Activated CD4-positive, alpha-beta memory T cell treated with anti-CD3 and anti-CD28 coated beads, Interleukin-2, amount 10 ng/mL, durations not matched to agents 7 days and 5 days (primary cell): ENCODE measurements at regions not wholly inside any gene's neighbourhood (a gene's known extent, or its start where the extent isn't known, plus 50 kb on each side); places are given as distances from the start of the nearest gene placed in this dataset.
"Not testable (repeated sequence)": the region's sequence is repeated elsewhere in the genome, so short reads cannot be mapped to it uniquely, and the experiment has no call there.

Experiments
- CTCF ChIA-PET: fragments of 350-600 bp; sonication (Branson Sonifier 250); formaldehyde crosslinking; loops from one replicate; lab custom pipeline; 2021; ENCODE audit warnings: antibody characterized with exemption, inconsistent platforms; lab: Charles Lee
- POLR2A ChIA-PET: fragments of 350-600 bp; sonication (Branson Sonifier 250); formaldehyde crosslinking; loops from one replicate; lab custom pipeline; 2021; ENCODE audit warnings: antibody characterized with exemption; lab: Charles Lee
- DNase-seq: peaks from one replicate; pipeline ENCODE4 v3.0.0-alpha.2; 2020
- H3K27ac Mint-ChIP-seq: one replicate; pipeline ENCODE4 v1.8.0; 2021; ENCODE audit warnings: mild to moderate bottlenecking, mixed read lengths
- H3K27me3 Mint-ChIP-seq: one replicate; pipeline ENCODE4 v1.8.0; 2021; ENCODE audit warnings: mixed read lengths
- H3K36me3 Mint-ChIP-seq: one replicate; pipeline ENCODE4 v1.8.0; 2021; ENCODE audit warnings: low read depth, mixed read lengths
- H3K4me1 Mint-ChIP-seq: one replicate; pipeline ENCODE4 v1.8.0; 2021; ENCODE audit warnings: mixed read lengths
- H3K4me3 Mint-ChIP-seq: one replicate; pipeline ENCODE4 v1.8.0; 2021; ENCODE audit warnings: mild to moderate bottlenecking, mixed read lengths
- H3K9me3 Mint-ChIP-seq: one replicate; pipeline ENCODE4 v1.8.0; 2021; ENCODE audit warnings: mixed read lengths

DNA sequence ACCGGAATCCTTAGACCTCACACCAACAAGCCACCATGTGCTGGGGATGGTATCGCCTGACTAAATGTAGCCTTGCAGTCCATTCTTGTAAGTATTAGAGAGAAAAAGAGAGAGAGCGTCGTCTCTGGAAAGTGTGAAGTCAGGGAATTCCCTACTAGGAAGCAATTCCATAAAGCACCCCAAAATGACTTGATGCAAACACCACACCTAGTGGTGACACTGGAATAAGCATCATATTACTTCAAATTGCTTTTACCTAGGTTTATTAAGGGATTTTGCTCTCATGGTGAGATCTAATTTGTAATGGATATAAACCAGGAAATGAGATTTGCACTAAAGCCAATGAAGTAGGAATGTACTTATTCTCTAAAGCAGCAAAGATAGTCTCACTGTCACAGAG lies 111.4 kb upstream of the METTL9 start:
- H3K27ac Mint-ChIP-seq, result not testable (repeated sequence)

DNA sequence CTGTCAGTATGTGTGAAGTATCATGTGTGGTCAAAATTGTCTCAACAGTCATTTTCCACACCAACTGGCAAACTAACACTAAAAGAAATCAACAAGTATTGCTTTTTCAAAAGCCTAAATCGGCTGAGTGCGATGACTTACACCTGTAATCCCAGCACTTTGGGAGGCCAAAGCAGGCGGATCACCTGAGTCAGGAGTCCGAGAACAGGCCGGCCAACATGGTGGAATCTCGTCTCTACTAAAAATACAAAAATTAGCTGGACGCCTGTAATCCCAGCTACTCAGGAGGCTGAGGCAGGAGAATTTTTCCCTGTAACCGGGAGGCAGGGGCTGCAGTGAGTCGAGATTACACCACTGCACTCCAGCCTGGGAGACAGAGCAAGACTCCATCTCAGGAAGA lies 100.3 kb upstream of the METTL9 start:
- H3K4me3 Mint-ChIP-seq, H3K36me3 Mint-ChIP-seq, H3K4me1 Mint-ChIP-seq, POLR2A ChIA-PET, CTCF ChIA-PET, H3K27ac Mint-ChIP-seq, H3K9me3 Mint-ChIP-seq, DNase-seq, H3K27me3 Mint-ChIP-seq: not testable (repeated sequence)

More for the DNA sequence above, 111.4 kb upstream of the METTL9 start:
- H3K4me3 Mint-ChIP-seq, H3K9me3 Mint-ChIP-seq, H3K36me3 Mint-ChIP-seq, H3K4me1 Mint-ChIP-seq, H3K27me3 Mint-ChIP-seq, CTCF ChIA-PET, POLR2A ChIA-PET, DNase-seq: not testable (repeated sequence)

DNA sequence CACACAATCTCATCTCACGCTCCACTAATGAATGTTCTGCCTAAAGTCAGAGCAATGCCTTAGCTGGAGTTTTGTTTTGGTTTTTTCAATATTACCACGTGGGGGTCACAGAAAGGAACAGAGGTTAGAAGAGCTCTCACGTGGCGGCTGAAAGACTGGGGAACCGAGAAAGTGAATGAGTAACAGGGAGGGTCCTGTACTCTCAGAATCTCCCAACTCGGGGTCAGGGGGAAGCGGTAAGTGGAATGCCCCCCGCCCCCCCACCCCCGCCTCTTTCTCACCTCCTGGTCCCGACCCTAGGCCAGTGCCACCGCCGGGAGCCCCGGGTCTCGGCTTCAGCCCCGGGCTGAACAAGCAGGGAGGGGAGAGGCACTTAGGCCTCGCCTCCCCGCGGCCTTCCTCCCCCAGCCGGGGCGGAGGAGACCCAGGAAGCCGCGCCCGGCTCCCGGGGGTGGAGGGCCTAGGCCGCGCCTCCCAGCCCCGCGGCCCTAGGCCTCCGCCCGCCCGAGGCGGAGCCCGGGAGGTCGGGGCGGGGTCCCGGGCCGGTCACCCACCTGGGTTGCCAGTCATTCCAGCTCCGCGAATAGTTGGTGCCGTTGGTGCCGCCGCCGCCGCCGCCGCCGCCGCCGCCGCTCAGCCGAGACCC lies 98.0 kb upstream of the METTL9 start:
- CTCF ChIA-PET, result not testable (repeated sequence)
- POLR2A ChIA-PET, result interaction anchor here (1.0 to 1.4 kb wide), 2 partner anchors 17 to 53 kb away, joined by 3 to 4 read pairs; no protein-coding TSS in a partner anchor

DNA sequence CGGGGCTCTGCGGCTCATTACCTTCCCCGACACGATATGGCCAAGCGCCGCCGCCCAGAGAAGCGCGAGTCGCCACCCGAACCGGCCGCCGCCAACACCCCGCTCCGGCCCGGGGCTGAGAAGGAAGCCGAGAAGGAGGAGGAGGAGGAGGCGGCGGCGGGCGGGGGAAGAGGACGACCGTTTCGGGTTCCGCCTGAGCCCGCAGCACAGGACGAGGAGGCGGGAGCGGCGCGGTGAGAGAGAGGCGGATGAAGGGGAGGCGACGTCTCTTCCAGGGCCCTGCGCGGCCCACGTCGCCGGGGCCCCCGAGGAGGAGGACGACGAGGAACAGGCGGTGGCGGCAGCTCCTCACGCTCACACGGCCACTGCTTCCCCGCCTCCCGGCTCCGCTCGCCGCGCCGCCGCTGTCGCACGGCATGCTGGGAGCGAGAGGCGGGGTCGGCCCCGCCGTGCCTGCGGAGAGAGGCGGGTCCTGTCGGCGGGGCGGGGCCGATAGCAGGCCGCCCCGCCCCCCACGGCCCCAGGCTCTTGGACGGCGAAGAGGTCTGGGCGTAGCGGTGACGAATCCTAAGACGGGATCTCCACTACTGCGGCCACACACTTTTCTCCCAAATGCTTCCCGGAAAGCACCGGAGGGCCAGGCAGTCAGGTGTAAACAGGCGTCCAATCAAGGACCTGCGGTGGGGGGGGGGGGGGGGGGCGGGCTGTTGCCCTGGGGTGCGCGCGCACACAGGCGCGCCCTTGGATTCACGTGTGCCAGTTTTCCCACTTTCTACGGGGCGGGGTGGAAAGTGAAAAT lies 97.3 kb upstream of the METTL9 start:
- Mint-ChIP-seq H3K4me3 (peak overlapping the region; percentile 81), H3K27ac (peak overlapping the region; percentile 92), H3K27me3 (no peaks in the 10 kb centered on the region), H3K9me3 (no peaks in the 10 kb centered on the region), H3K36me3 (peaks cover 16% of the 10 kb centered on the region), H3K4me1 (peaks cover 19% of the 10 kb centered on the region)
- DNase-seq, result peak; percentile 92
- ChIA-PET CTCF (no interaction called here), POLR2A (interaction anchor here (1.0 to 1.4 kb wide), 2 partner anchors 16 to 52 kb away, joined by 3 to 4 read pairs; no protein-coding TSS in a partner anchor)

More for the DNA sequence above, 98.0 kb upstream of the METTL9 start:
- DNase-seq, result peak; percentile 71
- peak overlapping the region; percentile 81 for H3K4me3 Mint-ChIP-seq
- H3K36me3 Mint-ChIP-seq, H3K27me3 Mint-ChIP-seq, H3K9me3 Mint-ChIP-seq: not testable (repeated sequence)
- peaks cover 13% of the 10 kb centered on the region for H3K4me1 Mint-ChIP-seq
- peak overlapping the region; percentile 92 for H3K27ac Mint-ChIP-seq

DNA sequence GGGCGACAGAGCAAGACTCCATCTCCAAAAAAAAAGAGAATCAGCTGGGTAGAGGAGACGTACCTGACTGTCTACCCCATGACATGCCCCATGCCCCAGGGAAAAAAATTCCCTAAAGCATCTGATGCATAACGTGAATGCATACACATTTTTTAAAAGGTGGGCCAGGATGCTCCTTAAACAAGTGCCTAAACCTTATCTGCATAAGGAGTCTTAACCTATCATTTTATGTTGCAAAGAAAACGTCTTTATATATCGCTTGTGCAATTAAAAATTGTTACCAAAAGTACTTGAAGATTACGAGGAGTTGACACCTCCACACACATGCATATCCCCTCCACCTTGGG lies 95.8 kb upstream of the METTL9 start:
- H3K9me3 Mint-ChIP-seq, CTCF ChIA-PET, DNase-seq, H3K27me3 Mint-ChIP-seq, POLR2A ChIA-PET: not testable (repeated sequence)
- H3K4me3 Mint-ChIP-seq, result peak overlapping the region; percentile 21
- H3K36me3 Mint-ChIP-seq, result peaks cover 25% of the 10 kb centered on the region
- H3K27ac Mint-ChIP-seq, result peak overlapping the region; percentile 55
- H3K4me1 Mint-ChIP-seq, result peaks cover 32% of the 10 kb centered on the region

DNA sequence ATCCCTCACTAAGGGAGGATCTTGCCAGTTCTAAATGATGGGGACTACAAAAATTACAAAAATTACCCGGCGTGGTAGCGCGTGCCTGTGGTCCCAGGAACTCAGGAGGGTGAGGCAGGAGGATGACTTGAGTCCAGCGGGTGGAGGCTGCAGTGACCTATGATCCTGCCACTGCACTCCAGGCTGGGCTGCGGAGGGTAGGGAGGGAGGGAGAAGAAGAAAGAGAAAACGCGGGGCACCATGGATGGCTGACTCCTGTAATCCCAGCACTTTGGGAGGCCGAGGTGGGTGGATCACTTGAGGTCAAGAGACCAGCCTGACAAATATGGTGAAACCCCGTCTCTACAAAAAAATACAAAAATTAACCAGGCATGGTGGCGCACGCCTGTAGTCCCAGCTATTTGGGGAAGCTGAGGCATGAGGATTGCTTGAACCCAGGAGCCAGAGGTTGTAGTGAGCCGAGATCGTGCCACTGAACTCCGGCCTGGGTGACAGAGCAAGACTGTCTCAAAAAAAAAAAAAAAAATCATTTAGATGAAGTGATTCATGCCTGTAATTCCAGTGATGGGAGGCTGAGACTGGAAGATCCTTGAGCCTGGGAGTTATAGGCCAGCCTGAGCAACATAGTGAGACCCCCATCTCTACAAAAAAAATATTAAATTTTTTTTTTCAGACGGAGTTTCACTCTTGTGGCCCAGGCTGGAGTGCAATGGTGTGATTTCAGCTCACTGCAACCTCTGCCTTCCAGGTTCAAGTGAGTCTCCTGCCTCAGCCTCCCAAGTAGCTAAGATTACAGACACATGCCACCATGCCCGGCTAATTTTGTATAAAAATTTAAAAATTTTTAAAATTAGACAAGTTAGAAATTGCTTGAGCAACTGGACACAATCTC lies 95.2 kb upstream of the METTL9 start:
- POLR2A ChIA-PET, result interaction anchor here (0.9 kb wide), 1 partner anchor 15 kb away, joined by 3 read pairs; no protein-coding TSS in a partner anchor
- CTCF ChIA-PET, DNase-seq, H3K4me3 Mint-ChIP-seq, H3K9me3 Mint-ChIP-seq, H3K27me3 Mint-ChIP-seq: not testable (repeated sequence)
- Mint-ChIP-seq H3K36me3 (peaks cover 30% of the 10 kb centered on the region), H3K27ac (peak overlapping the region; percentile 55), H3K4me1 (peaks cover 38% of the 10 kb centered on the region)

DNA sequence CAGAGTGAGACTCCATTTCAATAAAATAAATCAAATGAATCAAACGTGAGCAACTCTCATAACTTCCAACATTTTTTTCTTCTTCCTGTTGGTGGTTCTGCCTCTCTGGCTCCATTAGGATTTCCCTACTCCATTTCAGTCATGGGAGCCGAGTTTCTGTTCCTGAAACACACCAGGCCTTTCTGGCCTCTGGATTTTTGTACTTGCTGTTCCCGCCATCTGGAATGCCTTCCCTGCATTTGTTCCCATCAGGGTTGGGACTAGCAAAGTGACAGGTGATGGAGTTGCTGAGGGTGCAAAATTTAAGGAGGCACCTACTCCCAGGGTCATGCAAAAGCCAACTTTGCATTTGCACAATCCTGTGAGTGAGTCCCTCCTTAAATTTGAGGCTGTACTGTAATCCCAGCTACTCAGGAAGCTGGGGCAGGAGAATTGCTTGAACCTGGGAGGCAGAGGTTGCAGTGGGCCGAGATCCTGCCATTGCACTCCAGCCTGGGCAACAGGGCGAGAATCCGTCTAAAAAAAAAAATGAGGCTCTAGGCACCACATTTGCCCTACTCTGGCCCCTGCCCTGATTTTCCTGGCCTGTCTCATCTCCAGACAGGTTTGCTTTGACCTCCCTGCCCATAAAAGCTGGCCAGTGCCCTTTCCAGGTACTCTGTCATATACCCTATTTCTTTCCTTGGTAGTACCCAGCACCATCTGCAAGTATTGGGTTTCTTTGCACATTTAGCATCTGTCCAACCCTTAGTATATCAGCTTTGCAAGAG lies 93.4 kb upstream of the METTL9 start:
- H3K4me3 Mint-ChIP-seq, result peak overlapping the region; percentile 80
- peaks cover 55% of the 10 kb centered on the region for H3K4me1 Mint-ChIP-seq
- peaks cover 34% of the 10 kb centered on the region for H3K36me3 Mint-ChIP-seq
- ChIA-PET POLR2A (interaction anchor here (1.4 to 1.6 kb wide), 3 partner anchors 11 to 15 kb away, joined by 3 to 24 read pairs (median 6); no protein-coding TSS in a partner anchor), CTCF (interaction anchor here (0.7 kb wide), 1 partner anchor 198 kb away, joined by 3 read pairs; no protein-coding TSS in a partner anchor)
- H3K9me3 Mint-ChIP-seq, H3K27me3 Mint-ChIP-seq, DNase-seq: not testable (repeated sequence)
- H3K27ac Mint-ChIP-seq, result peak overlapping the region; percentile 99

DNA sequence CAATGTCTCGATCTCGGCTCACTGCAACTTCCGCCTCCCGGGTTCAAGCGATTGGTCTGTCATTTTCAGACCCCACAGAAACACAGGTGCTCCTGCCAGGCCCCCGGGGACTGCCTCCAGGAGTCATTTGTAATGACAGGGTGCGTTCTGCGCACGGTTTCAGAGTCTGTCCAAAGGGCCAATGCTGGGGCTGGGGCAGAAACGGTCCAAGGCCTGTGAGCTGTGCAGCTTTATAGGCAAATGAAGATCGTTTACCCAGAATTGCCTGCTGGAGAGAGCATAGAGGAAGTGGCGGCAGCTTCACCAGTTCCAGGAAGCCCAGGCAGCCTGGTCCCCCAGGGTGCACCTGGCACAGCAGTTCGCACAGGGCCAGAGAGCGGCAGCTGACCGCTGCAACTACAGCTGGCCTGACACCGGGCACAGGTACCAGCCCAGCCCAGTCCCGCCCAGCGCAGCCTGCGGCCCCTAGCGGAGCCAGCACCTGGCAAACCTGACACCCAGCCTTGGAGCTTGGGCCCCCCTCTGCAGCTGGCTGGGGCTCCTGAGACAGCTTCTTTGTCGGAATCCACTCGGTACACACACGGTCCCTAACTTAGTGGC lies 92.4 kb upstream of the METTL9 start:
- H3K9me3 Mint-ChIP-seq, H3K27me3 Mint-ChIP-seq: not testable (repeated sequence)
- Mint-ChIP-seq H3K4me1 (peaks cover 61% of the 10 kb centered on the region), H3K4me3 (peak overlapping the region; percentile 80), H3K27ac (peak overlapping the region; percentile 99), H3K36me3 (peaks cover 41% of the 10 kb centered on the region)
- ChIA-PET POLR2A (interaction anchor here (0.7 to 1.6 kb wide), 4 partner anchors 8 to 14 kb away, joined by 3 to 24 read pairs (median 4); no protein-coding TSS in a partner anchor), CTCF (interaction anchor here (0.7 to 1.4 kb wide), 2 partner anchors 13 to 199 kb away, joined by 3 to 8 read pairs; no protein-coding TSS in a partner anchor)
- DNase-seq, result peak; percentile 82

DNA sequence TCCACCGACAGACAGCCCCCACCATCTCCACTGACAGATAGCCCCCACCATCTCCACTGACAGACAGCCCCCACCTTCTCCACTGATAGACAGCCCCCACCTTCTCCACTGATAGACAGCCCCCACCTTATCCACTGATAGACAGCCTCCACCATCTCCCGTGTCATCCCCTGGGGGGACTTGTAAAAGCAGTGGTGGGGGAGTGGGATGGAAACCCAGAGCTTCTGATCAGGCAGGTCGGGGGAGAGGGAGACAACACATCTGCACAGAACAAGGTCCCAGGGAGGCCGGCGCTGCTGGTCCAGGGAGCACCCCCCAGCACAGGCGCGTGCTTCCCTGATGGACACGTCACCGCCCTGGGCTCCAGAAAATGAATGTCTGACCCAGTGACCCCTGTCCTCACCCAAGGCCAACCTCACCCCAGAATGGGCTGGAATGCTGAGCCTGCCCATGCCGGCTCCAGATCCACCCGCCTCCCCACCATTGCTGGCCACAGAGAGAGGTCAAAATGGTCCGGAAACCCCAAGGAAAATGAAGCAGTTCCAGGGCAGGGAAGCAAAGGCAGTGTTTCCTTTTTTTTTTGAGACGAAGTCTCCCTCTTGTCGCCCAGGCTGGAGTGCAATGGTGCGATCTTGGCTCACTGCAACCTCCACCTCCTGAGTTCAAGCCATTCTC lies 91.6 kb upstream of the METTL9 start:
- not testable (repeated sequence) for H3K9me3 Mint-ChIP-seq, DNase-seq, H3K27me3 Mint-ChIP-seq
- CTCF ChIA-PET, result interaction anchor here (1.4 kb wide), 1 partner anchor 12 kb away, joined by 8 read pairs; no protein-coding TSS in a partner anchor
- Mint-ChIP-seq H3K27ac (peak overlapping the region; percentile 99), H3K4me3 (peak overlapping the region; percentile 80), H3K36me3 (peaks cover 45% of the 10 kb centered on the region), H3K4me1 (peaks cover 64% of the 10 kb centered on the region)
- POLR2A ChIA-PET, result interaction anchor here (1.4 to 1.6 kb wide), 3 partner anchors 9 to 13 kb away, joined by 3 to 24 read pairs (median 6); no protein-coding TSS in a partner anchor

DNA sequence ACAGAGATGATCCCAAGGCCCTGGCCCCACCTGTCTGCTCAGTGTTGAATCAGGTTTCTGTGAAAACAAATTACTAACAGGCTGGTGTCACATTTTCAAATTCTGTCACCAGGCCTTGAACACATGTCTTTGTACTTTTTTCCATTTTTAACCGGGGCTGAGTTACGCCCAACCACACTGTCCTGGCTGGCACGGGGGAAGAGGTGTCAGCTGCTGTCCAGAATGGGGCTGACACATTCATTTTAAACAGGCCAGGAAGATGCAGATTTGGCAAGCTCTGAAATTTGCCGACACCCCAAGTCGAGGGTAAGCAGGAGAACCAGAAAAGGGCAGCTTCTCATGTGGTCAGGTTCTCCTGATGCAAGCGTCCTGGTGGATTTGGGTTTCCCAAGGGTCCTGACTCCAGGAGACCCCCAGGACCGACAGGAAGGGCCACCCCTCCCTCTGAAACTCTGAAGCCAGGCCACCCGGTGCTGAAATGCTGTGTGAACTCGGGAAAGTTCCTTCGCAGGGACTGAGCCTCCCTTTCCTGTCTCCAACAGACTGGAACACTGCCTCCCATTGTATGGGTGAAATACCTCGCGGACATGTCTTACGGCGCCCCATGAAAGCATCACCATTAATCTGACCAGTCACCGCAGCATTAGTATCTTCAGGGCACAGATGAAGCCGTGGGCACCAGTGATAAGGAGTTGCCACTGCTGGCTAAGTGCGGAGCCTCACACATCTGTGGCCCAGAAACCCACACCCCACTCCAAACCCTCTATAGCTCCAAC lies 90.5 kb upstream of the METTL9 start:
- CTCF ChIA-PET, DNase-seq, H3K9me3 Mint-ChIP-seq, H3K27me3 Mint-ChIP-seq: not testable (repeated sequence)
- Mint-ChIP-seq H3K4me1 (peaks cover 57% of the 10 kb centered on the region), H3K27ac (peak overlapping the region; percentile 99), H3K36me3 (peaks cover 39% of the 10 kb centered on the region), H3K4me3 (peak overlapping the region; percentile 80)
- POLR2A ChIA-PET, result interaction anchor here (1.9 kb wide), 1 partner anchor 17 kb away, joined by 4 read pairs; no protein-coding TSS in a partner anchor
